ENCODE measurements at regions not wholly inside any gene's neighbourhood (a gene's known extent, or its start where the extent isn't known, plus 50 kb on each side); places are given as distances from the start of the nearest gene placed in this dataset.

GRCh38 chr10:78575400-78575799 is 493.4 kb upstream of the ZMIZ1 start:
- DNase-seq, result no peak

GRCh38 chr10:78576276-78576675 is 492.5 kb upstream of the ZMIZ1 start:
- no peak for DNase-seq

GRCh38 chr10:78577712-78578111 is 491.1 kb upstream of the ZMIZ1 start:
- no peak for DNase-seq

- DNase-seq, result no peak
These were observed 489.8 kb upstream of the ZMIZ1 start for GRCh38 chr10:78578929-78579328.

- no peak for DNase-seq
These were observed 489.2 kb upstream of the ZMIZ1 start for GRCh38 chr10:78579576-78579975.

GRCh38 chr10:78579995-78580394 is 488.8 kb upstream of the ZMIZ1 start:
- no peak for DNase-seq

- no peak for DNase-seq
These were observed 487.6 kb upstream of the ZMIZ1 start for GRCh38 chr10:78581133-78581694.

- DNase-seq, result no peak
These were observed 486.2 kb upstream of the ZMIZ1 start for GRCh38 chr10:78582540-78582939.

GRCh38 chr10:78584266-78584665 is 484.5 kb upstream of the ZMIZ1 start:
- no peak for DNase-seq

- no peak for DNase-seq
These were observed 484.1 kb upstream of the ZMIZ1 start for GRCh38 chr10:78584681-78585080.

GRCh38 chr10:78585952-78586351 is 482.8 kb upstream of the ZMIZ1 start:
- DNase-seq, result no peak

- peak; percentile 93 for DNase-seq
These were observed 480.5 kb upstream of the ZMIZ1 start for GRCh38 chr10:78588194-78588811.

- DNase-seq, result no peak
These were observed 479.1 kb upstream of the ZMIZ1 start for GRCh38 chr10:78589687-78590086.

GRCh38 chr10:78591066-78591465 is 477.7 kb upstream of the ZMIZ1 start:
- no peak for DNase-seq

GRCh38 chr10:78594559-78595268 is 474.1 kb upstream of the ZMIZ1 start:
- DNase-seq, result no peak

- no peak for DNase-seq
These were observed 473.5 kb upstream of the ZMIZ1 start for GRCh38 chr10:78595269-78595619.

- no peak for DNase-seq
These were observed 472.2 kb upstream of the ZMIZ1 start for GRCh38 chr10:78596556-78596955.

- no peak for DNase-seq
These were observed 470.8 kb upstream of the ZMIZ1 start for GRCh38 chr10:78597796-78598555.

- DNase-seq, result no peak
These were observed 469.5 kb upstream of the ZMIZ1 start for GRCh38 chr10:78599122-78599853.

GRCh38 chr10:78600121-78600665 is 468.6 kb upstream of the ZMIZ1 start:
- DNase-seq, result no peak

- peak; percentile 23 for DNase-seq
These were observed 468.0 kb upstream of the ZMIZ1 start for GRCh38 chr10:78600740-78601139.

- no peak for DNase-seq
These were observed 466.4 kb upstream of the ZMIZ1 start for GRCh38 chr10:78602201-78602932.
